ENCODE measurements at regions not wholly inside any gene's neighbourhood (a gene's known extent, or its start where the extent isn't known, plus 50 kb on each side); places are given as distances from the start of the nearest gene placed in this dataset.

- H3K27ac ChIP-seq: no peak overlapping the region
- DNase-seq: no peak
- WGBS, 2 donors: 55 to 65% methylated on average over 4 of the region's 4 CpGs
- no peak for ATAC-seq
- TF ChIP-seq, protein P1, sequence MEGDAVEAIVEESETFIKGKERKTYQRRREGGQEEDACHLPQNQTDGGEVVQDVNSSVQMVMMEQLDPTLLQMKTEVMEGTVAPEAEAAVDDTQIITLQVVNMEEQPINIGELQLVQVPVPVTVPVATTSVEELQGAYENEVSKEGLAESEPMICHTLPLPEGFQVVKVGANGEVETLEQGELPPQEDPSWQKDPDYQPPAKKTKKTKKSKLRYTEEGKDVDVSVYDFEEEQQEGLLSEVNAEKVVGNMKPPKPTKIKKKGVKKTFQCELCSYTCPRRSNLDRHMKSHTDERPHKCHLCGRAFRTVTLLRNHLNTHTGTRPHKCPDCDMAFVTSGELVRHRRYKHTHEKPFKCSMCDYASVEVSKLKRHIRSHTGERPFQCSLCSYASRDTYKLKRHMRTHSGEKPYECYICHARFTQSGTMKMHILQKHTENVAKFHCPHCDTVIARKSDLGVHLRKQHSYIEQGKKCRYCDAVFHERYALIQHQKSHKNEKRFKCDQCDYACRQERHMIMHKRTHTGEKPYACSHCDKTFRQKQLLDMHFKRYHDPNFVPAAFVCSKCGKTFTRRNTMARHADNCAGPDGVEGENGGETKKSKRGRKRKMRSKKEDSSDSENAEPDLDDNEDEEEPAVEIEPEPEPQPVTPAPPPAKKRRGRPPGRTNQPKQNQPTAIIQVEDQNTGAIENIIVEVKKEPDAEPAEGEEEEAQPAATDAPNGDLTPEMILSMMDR (IDR thresholded peaks at IDR 0.05): no peak
- no peak for TF ChIP-seq POLR2A (IDR thresholded peaks at IDR 0.05)
- no peaks in the 10 kb centered on the region for H3K4me1 ChIP-seq
- H3K36me3 ChIP-seq (replicated peaks in 1 of 2; ENCODE audit: insufficient read depth in 1 of 2, low read depth in 2 of 2): no peaks in the 10 kb centered on the region
- no peak overlapping the region for H3K4me3 ChIP-seq
- intact Hi-C loops (cut with DNase I): no loop called here
- no peaks in the 10 kb centered on the region for H3K27me3 ChIP-seq
- no peaks in the 10 kb centered on the region for H3K9me3 ChIP-seq
Observed at GRCh38 chr4:180423712-180424057, 1819.5 kb upstream of the TENM3 start.

DNA sequence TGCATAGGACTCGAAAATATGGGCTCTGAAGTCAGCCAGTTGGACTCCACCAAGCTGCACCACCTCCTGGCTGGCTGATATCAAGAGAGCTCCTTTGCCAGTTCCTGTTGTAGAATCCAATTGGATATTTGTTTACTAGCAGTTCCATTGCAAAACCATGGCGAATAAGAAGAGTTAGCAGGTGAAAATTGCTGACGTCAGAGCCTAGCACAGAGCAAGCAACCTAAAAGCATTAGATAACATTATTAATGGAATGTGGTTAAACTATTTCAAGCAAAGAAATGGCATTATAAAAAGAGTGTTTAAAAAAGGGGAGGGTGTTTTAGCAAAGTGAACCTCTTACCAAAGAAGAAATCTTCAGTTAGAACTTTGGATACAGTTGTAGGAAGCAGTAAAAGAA is 1816.3 kb upstream of the TENM3 start:
- H3K27ac ChIP-seq: no peak overlapping the region
- H3K9me3 ChIP-seq: no peaks in the 10 kb centered on the region
- no peak overlapping the region for H3K4me3 ChIP-seq
- H3K4me1 ChIP-seq: no peaks in the 10 kb centered on the region
- no peak for DNase-seq
- 47 to 52% methylated on average over 3 of the region's 3 CpGs for WGBS, 2 donors
- no peak for ATAC-seq
- TF ChIP-seq, protein P1 (IDR thresholded peaks at IDR 0.05): no peak
- no peak for TF ChIP-seq POLR2A (IDR thresholded peaks at IDR 0.05)
- intact Hi-C loops (cut with DNase I): no loop called here
- H3K36me3 ChIP-seq (replicated peaks in 1 of 2; ENCODE audit: insufficient read depth in 1 of 2, low read depth in 2 of 2): no peaks in the 10 kb centered on the region
- no peaks in the 10 kb centered on the region for H3K27me3 ChIP-seq

DNA sequence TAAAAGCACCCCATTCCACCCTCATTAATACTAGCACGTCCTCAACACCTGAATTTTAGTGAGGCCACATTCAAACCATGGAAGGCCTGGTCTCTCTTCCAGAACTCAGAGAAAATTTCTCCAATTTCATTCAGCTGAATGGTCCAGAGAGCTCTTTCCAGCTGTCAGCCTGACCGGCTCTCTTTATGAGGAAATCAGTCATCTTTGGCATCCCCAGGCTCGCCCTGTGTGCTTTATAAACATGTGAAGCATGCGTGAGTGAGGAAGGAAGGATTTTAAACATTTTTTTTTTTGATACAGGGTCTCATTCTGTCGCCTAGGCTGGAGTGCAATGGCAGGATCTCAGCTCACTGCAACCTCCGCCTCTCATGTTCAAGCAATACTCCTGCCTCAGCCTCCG is 1812.9 kb upstream of the TENM3 start:
- 61 to 75% methylated on average over 7 of the region's 7 CpGs for WGBS, 2 donors
- no peaks in the 10 kb centered on the region for H3K9me3 ChIP-seq
- H3K27ac ChIP-seq: no peak overlapping the region
- H3K36me3 ChIP-seq (replicated peaks in 1 of 2; ENCODE audit: insufficient read depth in 1 of 2, low read depth in 2 of 2): no peaks in the 10 kb centered on the region
- intact Hi-C loops (cut with DNase I): no loop called here
- no peaks in the 10 kb centered on the region for H3K27me3 ChIP-seq
- H3K4me3 ChIP-seq: no peak overlapping the region
- H3K4me1 ChIP-seq: no peaks in the 10 kb centered on the region
- DNase-seq (no peak), ATAC-seq (no peak)
- TF ChIP-seq, protein P1 (IDR thresholded peaks at IDR 0.05): no peak
- no peak for TF ChIP-seq POLR2A (IDR thresholded peaks at IDR 0.05)

DNA sequence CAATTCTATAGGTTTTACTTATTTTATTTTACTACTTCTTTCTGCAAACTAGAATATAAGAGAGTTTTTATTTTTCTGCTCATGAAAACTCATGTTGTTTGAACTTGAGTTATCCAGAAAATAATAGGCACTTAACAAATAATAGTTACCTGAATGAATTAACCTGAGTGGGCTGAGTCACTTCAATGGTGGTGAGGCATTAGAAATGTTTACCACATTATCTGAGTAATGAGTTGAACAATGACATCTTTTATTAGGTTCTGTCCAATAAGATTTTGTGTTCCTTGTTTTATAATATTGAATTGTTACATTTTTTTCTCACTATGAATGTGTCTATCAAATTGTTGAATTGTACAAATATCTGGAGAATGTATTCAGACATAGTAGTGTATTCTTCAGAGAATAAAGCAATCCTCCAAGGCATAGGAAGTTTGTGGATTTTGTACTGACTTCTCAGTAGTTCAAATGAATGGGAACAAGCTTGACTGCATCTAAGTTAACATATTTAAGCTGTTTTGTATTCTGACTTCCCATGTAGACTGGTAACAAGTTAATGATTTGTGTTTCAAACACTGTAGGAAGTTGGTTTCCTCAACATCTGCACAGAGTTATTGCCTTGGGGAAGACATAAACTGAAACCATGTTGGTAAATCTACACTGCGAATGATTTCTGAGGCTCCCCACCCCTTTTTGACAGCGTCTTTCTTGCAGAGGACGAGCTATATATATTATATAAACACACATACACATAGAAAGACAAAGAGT is 1808.9 kb upstream of the TENM3 start:
- no peaks in the 10 kb centered on the region for H3K27me3 ChIP-seq
- TF ChIP-seq, protein P1 (IDR thresholded peaks at IDR 0.05): no peak
- TF ChIP-seq POLR2A (IDR thresholded peaks at IDR 0.05): no peak
- no peaks in the 10 kb centered on the region for H3K36me3 ChIP-seq (replicated peaks in 1 of 2; ENCODE audit: insufficient read depth in 1 of 2, low read depth in 2 of 2)
- no peak overlapping the region for H3K27ac ChIP-seq
- ATAC-seq: no peak
- H3K4me1 ChIP-seq: no peaks in the 10 kb centered on the region
- 15 to 17% methylated on average over 3 of the region's 3 CpGs for WGBS, 2 donors
- intact Hi-C loops (cut with DNase I): no loop called here
- DNase-seq: no peak
- no peaks in the 10 kb centered on the region for H3K9me3 ChIP-seq
- no peak overlapping the region for H3K4me3 ChIP-seq

DNA sequence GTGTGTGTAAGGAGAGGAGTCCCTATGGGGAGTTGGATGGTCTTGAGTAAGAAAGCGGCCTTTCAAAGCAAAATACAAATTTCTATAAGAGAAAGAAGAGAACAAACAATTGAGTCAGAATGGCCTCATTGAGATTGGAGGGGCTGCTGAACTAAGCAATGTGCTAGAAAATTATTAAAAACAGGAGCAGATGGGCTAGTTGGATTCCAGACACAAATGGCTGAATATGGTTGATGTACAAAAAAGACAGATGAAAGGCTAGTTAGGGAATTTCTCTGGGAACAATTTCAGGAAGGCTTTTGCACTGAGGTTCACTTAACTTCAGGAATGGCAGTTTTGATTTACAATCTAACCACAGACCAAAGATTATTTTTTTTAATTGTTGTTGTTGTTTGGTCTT is 1806.8 kb upstream of the TENM3 start:
- DNase-seq: no peak
- Histone ChIP-seq H3K4me3 (no peak overlapping the region), H3K4me1 (no peaks in the 10 kb centered on the region), H3K27ac (no peak overlapping the region), H3K36me3 (replicated peaks in 1 of 2; ENCODE audit: insufficient read depth in 1 of 2, low read depth in 2 of 2) (no peaks in the 10 kb centered on the region), H3K27me3 (no peaks in the 10 kb centered on the region), H3K9me3 (no peaks in the 10 kb centered on the region)
- 88 to 90% methylated on average over 1 of the region's 1 CpG for WGBS, 2 donors
- intact Hi-C loops (cut with DNase I): no loop called here
- TF ChIP-seq, protein P1 (IDR thresholded peaks at IDR 0.05): no peak
- no peak for TF ChIP-seq POLR2A (IDR thresholded peaks at IDR 0.05)
- no peak for ATAC-seq
